Stimulated activated CD4-positive, alpha-beta T cell treated with anti-CD3 and anti-CD28 coated beads, Interleukin-4, amount 100 ng/mL, for 24 hours (primary cell): ENCODE measurements at regions not wholly inside any gene's neighbourhood (a gene's known extent, or its start where the extent isn't known, plus 50 kb on each side); places are given as distances from the start of the nearest gene placed in this dataset.
A peak's percentile ranks its signal among the peaks of the same experiment; 100 is the strongest.
"Not testable (repeated sequence)": the region's sequence is repeated elsewhere in the genome, so short reads cannot be mapped to it uniquely, and the experiment has no call there.

ENCODE experiments used
- DNase-seq: peaks from one replicate; pipeline ENCODE4 v3.0.0-alpha.2; 2020

- DNase-seq = no peak
Observed at GRCh38 chr4:101669832-101670188, 120.7 kb upstream of the BANK1 start.

GRCh38 chr4:101669138-101669831 is 121.2 kb upstream of the BANK1 start:
- DNase-seq = no peak

- no peak for DNase-seq
Observed at GRCh38 chr4:101667348-101667747, 123.2 kb upstream of the BANK1 start.

- DNase-seq = no peak
Observed at GRCh38 chr4:101660607-101661006, 129.9 kb upstream of the BANK1 start.

- no peak for DNase-seq
Observed at GRCh38 chr4:101655857-101656256, 134.7 kb upstream of the BANK1 start.

GRCh38 chr4:101655005-101655404 is 135.5 kb upstream of the BANK1 start:
- no peak for DNase-seq

- no peak for DNase-seq
Observed at GRCh38 chr4:101651778-101652177, 138.8 kb upstream of the BANK1 start.

- DNase-seq = no peak
Observed at GRCh38 chr4:101649790-101650515, 140.6 kb upstream of the BANK1 start.

- DNase-seq = no peak
Observed at GRCh38 chr4:101647710-101648034, 142.9 kb upstream of the BANK1 start.

GRCh38 chr4:101644516-101644915 is 146.0 kb upstream of the BANK1 start:
- DNase-seq = no peak

- no peak for DNase-seq
Observed at GRCh38 chr4:101643186-101643837, 147.2 kb upstream of the BANK1 start.

GRCh38 chr4:101632766-101633165 is 157.8 kb upstream of the BANK1 start:
- DNase-seq = not testable (repeated sequence)

- DNase-seq = no peak
Observed at GRCh38 chr4:101630319-101630986, 160.1 kb upstream of the BANK1 start.

- no peak for DNase-seq
Observed at GRCh38 chr4:101621120-101621519, 169.4 kb upstream of the BANK1 start.

- no peak for DNase-seq
Observed at GRCh38 chr4:101615652-101616051, 174.9 kb upstream of the BANK1 start.

GRCh38 chr4:101606989-101607388 is 183.5 kb upstream of the BANK1 start:
- not testable (repeated sequence) for DNase-seq

GRCh38 chr4:101604976-101605375 is 185.6 kb upstream of the BANK1 start:
- no peak for DNase-seq

GRCh38 chr4:101600287-101600686 is 190.2 kb upstream of the BANK1 start:
- no peak for DNase-seq

GRCh38 chr4:101599620-101600019 is 190.9 kb upstream of the BANK1 start:
- DNase-seq = no peak

GRCh38 chr4:101596781-101597552 is 193.6 kb upstream of the BANK1 start:
- DNase-seq = peak; percentile 47

- DNase-seq = no peak
Observed at GRCh38 chr4:101594588-101594987, 195.9 kb upstream of the BANK1 start.

- no peak for DNase-seq
Observed at GRCh38 chr4:101593666-101594065, 196.9 kb upstream of the BANK1 start.

- DNase-seq = no peak
Observed at GRCh38 chr4:101584306-101584705, 206.2 kb upstream of the BANK1 start.
